ENCODE measurements at regions not wholly inside any gene's neighbourhood (a gene's known extent, or its start where the extent isn't known, plus 50 kb on each side); places are given as distances from the start of the nearest gene placed in this dataset.

- Histone ChIP-seq H3K9me3 (ENCODE audit: low read length) (no peaks in the 10 kb centered on the region), H3K27ac (ENCODE audit: low read depth, low read length) (no peak overlapping the region), H3K36me3 (ENCODE audit: insufficient read depth, low read length) (no peaks in the 10 kb centered on the region), H3K4me3 (ENCODE audit: low read length) (no peak overlapping the region), H3K4me1 (ENCODE audit: insufficient read depth, low read length) (no peaks in the 10 kb centered on the region), H3K27me3 (ENCODE audit: insufficient read depth, low read length, poor library complexity, severe bottlenecking) (no peaks in the 10 kb centered on the region)
- DNase-seq: no peak
- Mint-ChIP-seq H3K27ac (no peak overlapping the region), H3K4me3 (no peak overlapping the region), H3K36me3 (peaks cover 0 to 1% (median 0%) of the 10 kb centered on the region in 3 donors), H3K27me3 (peaks cover 8 to 18% of the 10 kb centered on the region in 2 donors), H3K9me3 (peaks cover 0 to 6% (median 0%) of the 10 kb centered on the region in 5 donors), H3K4me1 (no peaks in the 10 kb centered on the region)
- POLR2A ChIA-PET: no interaction called here
- CTCF ChIA-PET: no interaction called here
Observed at GRCh38 chr11:113634940-113635575, 71.0 kb downstream of the TMPRSS5 start.

GRCh38 chr11:113632981-113633380 is 73.1 kb downstream of the TMPRSS5 start:
- no peaks in the 10 kb centered on the region for H3K4me1 Mint-ChIP-seq
- Histone ChIP-seq H3K4me1 (ENCODE audit: insufficient read depth, low read length) (no peaks in the 10 kb centered on the region), H3K27ac (ENCODE audit: low read depth, low read length) (no peak overlapping the region), H3K36me3 (ENCODE audit: insufficient read depth, low read length) (no peaks in the 10 kb centered on the region), H3K9me3 (ENCODE audit: low read length) (no peaks in the 10 kb centered on the region), H3K27me3 (ENCODE audit: insufficient read depth, low read length, poor library complexity, severe bottlenecking) (no peaks in the 10 kb centered on the region), H3K4me3 (ENCODE audit: low read length) (no peak overlapping the region)
- no peak overlapping the region for H3K27ac Mint-ChIP-seq
- ChIA-PET CTCF (no interaction called here), POLR2A (no interaction called here)
- H3K4me3 Mint-ChIP-seq: no peak overlapping the region
- peaks cover 0 to 1% (median 0%) of the 10 kb centered on the region in 3 donors for H3K36me3 Mint-ChIP-seq
- H3K9me3 Mint-ChIP-seq: peaks cover 0 to 6% (median 0%) of the 10 kb centered on the region in 5 donors
- H3K27me3 Mint-ChIP-seq: peaks cover 3 to 16% of the 10 kb centered on the region in 2 donors
- no peak for DNase-seq

DNA sequence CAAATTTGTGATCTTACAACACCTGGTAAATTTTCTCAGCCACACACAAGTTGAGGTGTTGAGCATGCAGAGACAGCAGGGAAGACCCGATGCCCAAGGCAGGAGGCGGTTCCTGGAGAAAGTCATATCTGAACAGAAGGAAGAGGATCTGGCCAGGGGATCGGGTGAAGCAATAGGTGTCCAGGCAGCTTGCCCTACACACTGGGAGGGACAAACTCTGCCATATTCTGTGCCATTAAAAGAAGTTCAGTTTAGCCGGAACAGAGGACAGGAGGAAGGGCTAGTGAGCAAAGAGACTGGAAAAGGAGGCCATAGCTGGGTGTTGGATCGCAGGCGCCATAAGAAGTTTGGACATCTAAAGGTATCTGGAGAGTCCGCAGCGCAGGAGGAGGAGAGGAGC is 76.5 kb downstream of the TMPRSS5 start:
- CTCF ChIA-PET: no interaction called here
- H3K36me3 ChIP-seq (ENCODE audit: insufficient read depth, low read length): no peaks in the 10 kb centered on the region
- no peaks in the 10 kb centered on the region for H3K4me1 ChIP-seq (ENCODE audit: insufficient read depth, low read length)
- Mint-ChIP-seq H3K9me3 (peaks cover 0 to 6% (median 0%) of the 10 kb centered on the region in 5 donors), H3K27ac (no peak overlapping the region), H3K4me3 (no peak overlapping the region), H3K27me3 (peaks cover 1 to 25% of the 10 kb centered on the region in 2 donors), H3K36me3 (no peaks in the 10 kb centered on the region), H3K4me1 (no peaks in the 10 kb centered on the region)
- no peak overlapping the region for H3K27ac ChIP-seq (ENCODE audit: low read depth, low read length)
- no peak overlapping the region for H3K4me3 ChIP-seq (ENCODE audit: low read length)
- POLR2A ChIA-PET: no interaction called here
- H3K9me3 ChIP-seq (ENCODE audit: low read length): no peaks in the 10 kb centered on the region
- no peak for DNase-seq
- H3K27me3 ChIP-seq (ENCODE audit: insufficient read depth, low read length, poor library complexity, severe bottlenecking): no peaks in the 10 kb centered on the region

DNA sequence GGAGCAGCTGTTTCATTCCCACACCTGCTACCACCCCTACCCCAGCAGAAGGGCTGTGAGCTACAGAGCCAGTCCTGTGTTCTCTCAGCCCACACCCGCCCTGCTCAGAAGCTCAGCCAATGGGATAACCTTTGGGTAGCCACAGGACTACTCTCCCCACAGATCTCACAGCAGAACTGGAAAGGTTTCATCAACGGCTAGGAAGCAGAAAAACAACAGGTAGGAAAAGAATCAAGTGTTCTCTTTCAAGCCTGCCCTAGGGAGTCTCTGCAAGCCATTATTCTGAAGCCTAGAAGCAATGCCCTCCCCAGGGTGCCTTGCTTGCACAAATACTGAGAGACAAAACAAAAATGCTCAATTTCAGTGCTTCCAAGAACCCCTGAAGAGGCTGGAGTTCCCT is 77.2 kb downstream of the TMPRSS5 start:
- CTCF ChIA-PET: no interaction called here
- H3K36me3 Mint-ChIP-seq: no peaks in the 10 kb centered on the region

DNA sequence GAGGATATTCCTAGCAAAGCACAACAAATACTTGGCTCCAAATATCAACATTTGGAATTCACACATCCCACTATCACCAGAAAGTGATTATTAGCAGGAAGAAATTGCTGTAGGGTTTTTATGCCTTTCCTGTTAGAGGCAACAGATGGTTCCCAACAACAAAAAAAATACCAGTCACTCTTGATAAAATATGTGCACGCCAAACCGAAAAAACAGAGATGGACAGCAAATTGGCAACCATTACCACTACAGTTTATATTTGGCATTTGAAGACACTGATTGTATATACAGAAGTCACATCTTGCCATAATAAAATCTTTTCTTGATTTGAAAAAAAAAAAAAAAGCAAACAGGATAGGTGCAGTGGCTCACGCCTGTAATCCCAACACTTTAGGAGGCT is 78.2 kb downstream of the TMPRSS5 start:
- ChIA-PET POLR2A (no interaction called here), CTCF (no interaction called here)
- H3K27me3 ChIP-seq (ENCODE audit: insufficient read depth, low read length, poor library complexity, severe bottlenecking): no peaks in the 10 kb centered on the region
- Mint-ChIP-seq H3K4me1 (no peaks in the 10 kb centered on the region), H3K27me3 (peaks cover 1 to 25% of the 10 kb centered on the region in 2 donors), H3K36me3 (no peaks in the 10 kb centered on the region), H3K9me3 (peaks cover 0 to 6% (median 0%) of the 10 kb centered on the region in 5 donors), H3K27ac (no peak overlapping the region), H3K4me3 (no peak overlapping the region)
- H3K9me3 ChIP-seq (ENCODE audit: low read length): no peaks in the 10 kb centered on the region
- H3K4me3 ChIP-seq (ENCODE audit: low read length): no peak overlapping the region
- H3K27ac ChIP-seq (ENCODE audit: low read depth, low read length): no peak overlapping the region
- H3K36me3 ChIP-seq (ENCODE audit: insufficient read depth, low read length): no peaks in the 10 kb centered on the region
- DNase-seq: no peak
- no peaks in the 10 kb centered on the region for H3K4me1 ChIP-seq (ENCODE audit: insufficient read depth, low read length)

More for the DNA sequence above, 77.2 kb downstream of the TMPRSS5 start:
- H3K27ac ChIP-seq (ENCODE audit: low read depth, low read length): no peak overlapping the region
- Mint-ChIP-seq H3K27ac (peak overlapping the region in 1 of 8 donors; percentile 2), H3K9me3 (peaks cover 0 to 6% (median 0%) of the 10 kb centered on the region in 5 donors), H3K4me3 (no peak overlapping the region), H3K4me1 (no peaks in the 10 kb centered on the region), H3K27me3 (peaks cover 1 to 25% of the 10 kb centered on the region in 2 donors)
- H3K27me3 ChIP-seq (ENCODE audit: insufficient read depth, low read length, poor library complexity, severe bottlenecking): no peaks in the 10 kb centered on the region
- POLR2A ChIA-PET: no interaction called here
- DNase-seq: no peak
- H3K9me3 ChIP-seq (ENCODE audit: low read length): no peaks in the 10 kb centered on the region
- H3K36me3 ChIP-seq (ENCODE audit: insufficient read depth, low read length): no peaks in the 10 kb centered on the region
- no peak overlapping the region for H3K4me3 ChIP-seq (ENCODE audit: low read length)
- no peaks in the 10 kb centered on the region for H3K4me1 ChIP-seq (ENCODE audit: insufficient read depth, low read length)

DNA sequence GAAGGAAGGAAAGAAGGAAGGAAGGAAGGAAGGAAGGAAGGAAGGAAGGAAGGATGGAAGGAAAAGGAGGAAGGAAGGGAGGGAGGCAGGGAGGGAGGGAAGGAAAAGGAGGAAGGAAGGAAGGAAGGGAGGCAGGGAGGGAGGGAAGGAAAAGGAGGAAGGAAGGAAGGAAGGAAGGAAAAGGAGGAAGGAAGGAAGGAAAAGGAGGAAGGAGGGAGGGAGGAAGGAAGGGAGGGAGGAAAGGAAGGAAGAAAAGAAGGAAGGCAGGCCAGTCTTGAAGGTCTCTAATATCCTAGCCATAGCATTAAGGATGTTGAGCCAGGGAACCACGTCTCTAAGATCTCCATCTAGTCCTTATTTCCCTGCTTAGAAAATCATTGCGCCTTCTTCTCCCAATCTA is 78.8 kb downstream of the TMPRSS5 start:
- ChIA-PET POLR2A (no interaction called here), CTCF (no interaction called here)
- Histone ChIP-seq H3K4me1 (ENCODE audit: insufficient read depth, low read length) (no peaks in the 10 kb centered on the region), H3K36me3 (ENCODE audit: insufficient read depth, low read length) (no peaks in the 10 kb centered on the region), H3K9me3 (ENCODE audit: low read length) (no peaks in the 10 kb centered on the region), H3K27me3 (ENCODE audit: insufficient read depth, low read length, poor library complexity, severe bottlenecking) (no peaks in the 10 kb centered on the region), H3K4me3 (ENCODE audit: low read length) (no peak overlapping the region), H3K27ac (ENCODE audit: low read depth, low read length) (no peak overlapping the region)
- Mint-ChIP-seq H3K4me3 (no peak overlapping the region), H3K27me3 (peaks cover 3 to 28% of the 10 kb centered on the region in 2 donors), H3K27ac (no peak overlapping the region), H3K9me3 (peaks cover 0 to 6% (median 0%) of the 10 kb centered on the region in 5 donors), H3K36me3 (no peaks in the 10 kb centered on the region), H3K4me1 (no peaks in the 10 kb centered on the region)
- DNase-seq: no peak

- Histone ChIP-seq H3K27me3 (ENCODE audit: insufficient read depth, low read length, poor library complexity, severe bottlenecking) (no peaks in the 10 kb centered on the region), H3K4me3 (ENCODE audit: low read length) (no peak overlapping the region), H3K27ac (ENCODE audit: low read depth, low read length) (no peak overlapping the region), H3K9me3 (ENCODE audit: low read length) (no peaks in the 10 kb centered on the region), H3K36me3 (ENCODE audit: insufficient read depth, low read length) (no peaks in the 10 kb centered on the region), H3K4me1 (ENCODE audit: insufficient read depth, low read length) (no peaks in the 10 kb centered on the region)
- CTCF ChIA-PET: no interaction called here
- DNase-seq: no peak
- Mint-ChIP-seq H3K9me3 (peaks cover 0 to 6% (median 0%) of the 10 kb centered on the region in 5 donors), H3K4me1 (no peaks in the 10 kb centered on the region), H3K27me3 (peaks cover 4 to 31% of the 10 kb centered on the region in 2 donors), H3K27ac (no peak overlapping the region), H3K36me3 (no peaks in the 10 kb centered on the region), H3K4me3 (no peak overlapping the region)
- POLR2A ChIA-PET: no interaction called here
Observed at GRCh38 chr11:113626736-113627135, 79.4 kb downstream of the TMPRSS5 start.

DNA sequence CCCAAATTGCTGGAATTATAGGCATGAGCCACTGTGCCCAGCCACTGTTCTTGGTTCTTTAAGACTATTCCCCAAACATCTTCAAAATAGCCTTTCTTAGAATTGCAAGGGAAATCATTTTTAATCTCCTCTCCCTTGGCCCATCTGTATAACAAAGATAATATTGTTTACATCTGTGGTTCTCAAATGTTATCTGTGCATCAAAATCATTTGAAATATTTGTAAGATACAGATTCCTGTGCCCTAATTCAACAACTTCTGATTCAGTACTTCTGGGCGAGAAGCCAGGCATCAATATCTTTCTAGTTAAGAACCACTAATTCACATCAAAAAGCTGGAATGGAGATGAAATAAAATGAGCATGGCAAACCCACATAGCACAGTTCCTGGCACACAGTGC is 83.0 kb downstream of the TMPRSS5 start:
- Mint-ChIP-seq H3K27ac (peak overlapping the region in 1 of 8 donors; percentile 64), H3K4me1 (no peaks in the 10 kb centered on the region), H3K36me3 (no peaks in the 10 kb centered on the region), H3K9me3 (peaks cover 0 to 6% (median 3%) of the 10 kb centered on the region in 5 donors), H3K27me3 (peaks cover 4 to 14% of the 10 kb centered on the region in 2 donors), H3K4me3 (no peak overlapping the region)
- Histone ChIP-seq H3K27me3 (ENCODE audit: insufficient read depth, low read length, poor library complexity, severe bottlenecking) (no peaks in the 10 kb centered on the region), H3K36me3 (ENCODE audit: insufficient read depth, low read length) (no peaks in the 10 kb centered on the region), H3K4me1 (ENCODE audit: insufficient read depth, low read length) (no peaks in the 10 kb centered on the region), H3K9me3 (ENCODE audit: low read length) (no peaks in the 10 kb centered on the region), H3K4me3 (ENCODE audit: low read length) (no peak overlapping the region), H3K27ac (ENCODE audit: low read depth, low read length) (no peak overlapping the region)
- ChIA-PET POLR2A (no interaction called here), CTCF (no interaction called here)
- DNase-seq: no peak

All from CD8-positive, alpha-beta memory T cell (primary cell).